HG02840 (cell line): ENCODE measurements at regions not wholly inside any gene's neighbourhood (a gene's known extent, or its start where the extent isn't known, plus 50 kb on each side); places are given as distances from the start of the nearest gene placed in this dataset.

Source experiments
- ATAC-seq: cut with Tn5 transposase; IDR thresholded peaks from one replicate; pipeline ENCODE4 v1.9.1; 2021; ENCODE audit warnings: mild to moderate bottlenecking, moderate library complexity, moderate number of reproducible peaks; ENCODE audit not compliant: unreplicated experiment, low FRiP score

- ATAC-seq, result no peak
Observed at GRCh38 chr9:99391937-99392594, 170.0 kb downstream of the SEC61B start.

GRCh38 chr9:99392986-99393385, 170.9 kb downstream of the SEC61B start:
- ATAC-seq, result no peak

DNA sequence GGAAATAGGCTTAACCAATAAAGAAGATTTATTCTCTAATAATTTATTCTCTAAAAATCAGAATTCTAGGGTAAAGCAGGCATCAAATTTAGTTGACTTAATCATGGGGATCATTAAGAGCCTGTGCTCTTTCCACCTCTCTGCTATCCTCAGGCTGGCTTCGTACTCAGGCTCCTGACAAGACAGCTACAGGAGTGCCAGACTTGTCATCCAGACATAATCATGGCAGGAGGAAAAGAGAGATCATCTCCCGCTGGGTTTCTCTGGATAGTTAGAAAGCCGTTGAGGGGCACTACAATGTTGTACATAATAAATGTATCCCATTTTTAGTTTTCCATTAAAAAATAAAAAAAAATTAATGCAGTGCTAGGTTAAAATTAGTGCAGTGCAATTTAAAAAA, 171.9 kb downstream of the SEC61B start:
- ATAC-seq, result no peak

DNA sequence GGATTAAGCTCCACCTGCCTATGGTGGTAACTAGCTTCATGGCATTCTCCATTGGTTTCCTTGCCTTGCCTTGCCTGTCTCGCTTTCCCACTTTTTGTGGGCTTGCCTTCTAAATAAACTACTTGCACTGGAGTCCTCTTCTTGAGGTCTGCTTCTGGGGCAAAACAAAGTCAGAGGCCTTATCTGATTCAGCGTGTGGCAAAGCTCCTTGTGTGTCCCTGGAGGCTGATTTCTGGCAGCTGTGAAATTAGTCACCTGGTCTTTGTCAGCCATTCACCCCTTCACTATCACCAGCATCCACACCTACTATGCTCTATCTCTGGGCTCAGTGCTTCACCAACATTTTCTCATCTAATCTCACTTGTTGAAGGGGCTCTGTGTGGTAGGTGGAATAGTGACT, 176.2 kb downstream of the SEC61B start:
- ATAC-seq, result no peak

DNA sequence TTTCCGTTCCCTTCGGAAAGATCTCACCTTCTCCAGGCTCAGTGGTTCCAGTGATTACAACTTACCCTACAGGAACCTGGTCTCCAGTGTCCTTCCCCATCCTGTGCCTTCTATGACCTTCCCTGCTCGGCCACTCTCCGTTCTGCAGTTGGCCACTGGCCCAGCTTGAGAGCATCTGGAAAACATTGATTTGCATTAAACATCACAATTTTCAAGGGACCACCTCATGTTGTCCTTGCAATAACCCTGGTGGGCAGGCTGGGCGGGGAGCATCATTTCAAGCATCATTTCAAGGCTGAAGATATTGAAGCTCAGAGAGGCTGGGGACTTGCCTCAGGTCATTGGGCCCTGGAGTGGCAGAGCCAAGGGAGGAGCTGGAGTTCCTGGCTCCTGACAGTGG, 177.4 kb downstream of the SEC61B start:
- ATAC-seq, result no peak

DNA sequence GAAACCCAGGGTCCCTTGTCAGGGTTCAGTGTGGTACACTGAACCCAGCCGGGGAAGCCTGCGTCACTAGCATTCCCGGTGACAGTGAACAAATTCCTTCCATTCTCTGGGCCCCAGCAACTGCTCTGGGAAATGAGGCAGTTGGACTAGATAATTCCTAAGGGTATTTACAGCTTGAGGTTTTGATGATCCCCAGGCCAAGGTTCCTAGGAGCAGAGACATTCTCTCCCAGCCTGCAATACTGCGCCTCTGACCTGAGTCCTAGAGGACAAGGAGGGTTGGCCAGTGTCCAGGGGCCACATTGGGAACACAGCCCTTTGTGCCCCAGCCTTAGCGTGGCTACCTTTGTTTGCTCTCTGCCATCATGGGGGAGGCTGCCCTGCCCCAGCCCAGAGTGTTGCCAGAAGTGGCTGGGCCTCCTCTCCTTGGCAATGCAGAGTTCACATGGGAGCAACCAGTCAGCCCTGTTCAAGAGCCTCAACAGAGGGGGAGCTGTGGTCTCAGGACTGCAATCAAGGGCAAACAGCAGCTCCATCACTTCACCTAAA, 178.2 kb downstream of the SEC61B start:
- no peak for ATAC-seq

- ATAC-seq, result no peak
Observed at GRCh38 chr9:99401680-99402504, 179.8 kb downstream of the SEC61B start.

GRCh38 chr9:99403371-99403770, 181.3 kb downstream of the SEC61B start:
- no peak for ATAC-seq

DNA sequence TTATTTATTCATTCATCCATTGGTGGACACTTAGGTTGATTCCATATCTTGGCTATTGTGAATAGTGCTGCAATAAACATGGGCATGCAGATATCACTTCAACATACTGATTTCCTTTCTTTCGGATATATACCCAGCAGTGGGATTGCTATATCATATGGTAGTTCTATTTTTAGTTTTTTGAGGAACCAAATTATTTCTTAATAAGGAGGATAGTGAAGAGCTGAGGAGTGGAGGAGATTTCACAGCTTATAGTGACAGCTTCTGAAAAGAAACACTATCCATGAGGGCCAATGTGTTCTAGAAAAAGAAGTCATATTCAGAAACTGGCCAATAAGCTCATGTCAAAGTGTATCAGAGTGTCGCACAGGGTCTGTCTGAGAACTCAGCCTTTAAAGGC, 183.3 kb downstream of the SEC61B start:
- ATAC-seq, result no peak

DNA sequence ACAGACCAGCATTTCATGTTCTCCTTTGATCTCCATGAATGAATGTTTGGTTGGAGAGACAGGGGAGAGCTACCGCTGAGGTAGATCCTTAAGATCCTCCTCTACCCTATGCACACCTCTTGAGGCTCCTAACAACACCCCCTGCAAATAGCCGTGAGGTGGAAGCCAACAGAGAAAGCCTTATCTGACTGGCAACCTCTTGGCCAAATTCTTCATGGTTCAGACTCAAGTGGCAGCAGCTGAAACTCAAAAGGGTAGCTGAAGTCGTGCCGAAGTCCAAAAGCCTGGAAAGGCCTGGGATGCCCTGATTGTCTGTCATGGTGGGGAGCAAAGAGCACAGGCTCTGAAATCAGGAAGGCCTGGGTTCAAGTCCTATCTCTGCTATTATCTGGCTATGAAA, 184.9 kb downstream of the SEC61B start:
- ATAC-seq, result no peak

DNA sequence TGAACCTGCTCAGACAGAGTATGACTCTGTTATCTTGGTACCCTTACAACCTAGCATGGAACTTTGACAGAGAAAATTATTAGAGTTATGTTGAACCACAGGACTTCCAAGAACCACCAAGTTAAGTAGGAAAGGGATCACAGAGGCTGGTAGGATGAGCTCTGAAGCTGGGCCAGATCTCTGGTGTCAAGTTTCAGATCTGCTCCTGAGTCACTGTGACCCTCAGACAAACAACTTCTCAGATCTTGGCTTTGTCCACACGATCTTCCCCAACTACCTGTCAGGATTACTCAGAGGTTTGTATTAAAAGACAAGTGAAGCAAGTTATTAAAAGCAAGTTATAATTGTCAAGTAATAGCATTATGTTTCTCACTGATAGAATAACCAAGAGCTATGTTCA, 189.0 kb downstream of the SEC61B start:
- no peak for ATAC-seq

- ATAC-seq, result no peak
Observed at GRCh38 chr9:99411479-99412115, 189.5 kb downstream of the SEC61B start.

- no peak for ATAC-seq
Observed at GRCh38 chr9:99412606-99413005, 190.5 kb downstream of the SEC61B start.

DNA sequence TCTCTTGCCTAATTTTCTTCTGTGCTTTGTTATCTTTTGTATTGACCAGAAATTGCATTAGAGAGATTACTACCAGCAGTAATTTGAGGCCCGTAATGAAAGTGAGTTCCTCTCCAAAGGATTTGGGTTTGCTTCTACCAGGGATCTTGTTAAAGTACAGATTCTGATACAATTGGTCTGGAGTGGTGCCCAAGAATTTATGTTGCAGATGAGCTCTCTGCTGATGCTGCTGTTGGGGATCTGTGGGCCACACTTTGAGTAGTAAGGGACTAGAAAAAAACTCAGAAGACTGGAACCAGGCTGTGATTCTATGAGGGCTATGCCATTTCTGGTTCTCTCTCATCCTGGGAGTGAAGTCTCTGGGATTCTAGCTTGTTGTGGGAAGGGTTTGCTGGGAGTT, 192.2 kb downstream of the SEC61B start:
- no peak for ATAC-seq

DNA sequence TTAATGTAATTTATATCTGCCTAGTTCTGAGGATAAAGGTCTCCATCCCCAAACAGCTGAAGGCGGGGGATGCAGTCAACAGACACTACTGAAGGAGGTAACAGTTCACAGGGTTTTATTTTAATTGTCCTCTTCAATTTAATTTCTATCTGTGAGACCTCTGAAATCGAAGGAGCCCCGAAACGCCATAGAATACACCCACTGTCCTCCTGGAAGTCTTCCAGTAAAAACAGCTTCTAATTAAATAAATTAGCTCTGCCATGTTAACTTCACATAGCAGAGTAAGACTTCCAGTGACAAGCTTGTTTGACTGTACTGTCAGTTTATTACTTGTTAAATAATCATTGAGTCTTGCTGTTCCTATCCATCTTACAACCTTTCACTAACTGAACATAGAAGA, 193.5 kb downstream of the SEC61B start:
- no peak for ATAC-seq

GRCh38 chr9:99416007-99416406, 193.9 kb downstream of the SEC61B start:
- ATAC-seq, result no peak

- no peak for ATAC-seq
Observed at GRCh38 chr9:99419070-99419469, 197.0 kb downstream of the SEC61B start.

DNA sequence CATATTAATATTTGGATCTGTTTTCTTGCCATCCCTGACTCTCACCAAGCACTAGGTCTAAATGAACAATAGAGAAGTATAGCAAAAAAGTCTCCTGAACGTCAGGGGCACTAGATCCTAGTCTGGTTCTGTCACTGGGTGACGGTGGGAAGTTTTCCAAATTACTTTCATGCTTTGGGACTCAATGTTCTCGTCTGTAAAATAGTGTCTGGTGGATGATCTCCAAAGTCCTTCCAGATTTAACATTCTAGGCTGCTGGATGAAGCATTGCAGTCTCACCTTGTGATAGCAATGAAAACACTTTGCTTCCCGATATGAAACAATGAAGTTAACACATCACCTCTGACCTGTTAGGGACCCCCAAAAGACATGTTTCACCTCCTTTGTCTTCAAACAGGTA, 199.3 kb downstream of the SEC61B start:
- no peak for ATAC-seq

DNA sequence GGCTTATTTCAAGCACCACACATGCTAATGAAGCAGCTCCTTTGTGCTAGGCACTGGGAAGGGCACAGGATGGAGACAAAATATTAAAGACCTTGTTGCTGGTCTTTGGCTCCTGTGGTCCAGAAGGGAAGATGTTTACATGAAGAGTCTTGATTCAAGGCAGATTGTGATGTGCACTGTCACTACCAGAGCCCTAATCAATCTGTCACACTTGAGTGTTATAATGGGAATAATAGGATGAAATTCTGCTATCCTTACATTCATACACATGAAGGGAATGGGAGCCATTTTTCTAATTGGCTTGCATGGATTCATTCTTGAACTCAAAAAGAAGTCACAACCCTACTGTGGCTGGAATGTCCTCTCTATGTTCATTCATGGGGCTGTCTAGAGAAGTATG, 203.0 kb downstream of the SEC61B start:
- no peak for ATAC-seq

- no peak for ATAC-seq
Observed at GRCh38 chr9:99425923-99426842, 204.1 kb downstream of the SEC61B start.
